IPS-15b (cell line): ENCODE measurements at regions not wholly inside any gene's neighbourhood (a gene's known extent, or its start where the extent isn't known, plus 50 kb on each side); places are given as distances from the start of the nearest gene placed in this dataset.
"Not testable (repeated sequence)": the region's sequence is repeated elsewhere in the genome, so short reads cannot be mapped to it uniquely, and the experiment has no call there.

ENCODE experiments used
- H3K27me3 ChIP-seq: one replicate; pipeline ENCODE4 v1.6.1; 2013; ENCODE audit warnings: low read length; ENCODE audit not compliant: control insufficient read depth, insufficient read depth
- H3K36me3 ChIP-seq: one replicate; pipeline ENCODE4 v1.6.1; 2013; ENCODE audit warnings: low read length; ENCODE audit not compliant: control insufficient read depth, insufficient read depth
- H3K4me1 ChIP-seq: one replicate; pipeline ENCODE4 v1.6.1; 2013; ENCODE audit warnings: mild to moderate bottlenecking, low read length; ENCODE audit not compliant: control insufficient read depth, insufficient read depth
- H3K4me3 ChIP-seq: one replicate; pipeline ENCODE4 v1.5.1; 2013; ENCODE audit warnings: low read depth, low read length
- H3K9ac ChIP-seq: one replicate; pipeline ENCODE4 v1.6.1; 2013; ENCODE audit warnings: low read depth, mild to moderate bottlenecking, low read length
- H3K9me3 ChIP-seq: one replicate; pipeline ENCODE4 v1.6.1; 2013; ENCODE audit warnings: mild to moderate bottlenecking, low read length; ENCODE audit not compliant: control insufficient read depth, insufficient read depth

- Histone ChIP-seq H3K36me3 (no peaks in the 10 kb centered on the region), H3K4me3 (no peak overlapping the region), H3K4me1 (no peaks in the 10 kb centered on the region), H3K9me3 (no peaks in the 10 kb centered on the region), H3K27me3 (no peaks in the 10 kb centered on the region), H3K9ac (no peak overlapping the region)
Measured at GRCh38 chr4:1589098-1589497, 95.0 kb downstream of the FAM53A start.

- H3K27me3 ChIP-seq, result no peaks in the 10 kb centered on the region
Measured at GRCh38 chr4:1588306-1588705, 95.8 kb downstream of the FAM53A start.

DNA sequence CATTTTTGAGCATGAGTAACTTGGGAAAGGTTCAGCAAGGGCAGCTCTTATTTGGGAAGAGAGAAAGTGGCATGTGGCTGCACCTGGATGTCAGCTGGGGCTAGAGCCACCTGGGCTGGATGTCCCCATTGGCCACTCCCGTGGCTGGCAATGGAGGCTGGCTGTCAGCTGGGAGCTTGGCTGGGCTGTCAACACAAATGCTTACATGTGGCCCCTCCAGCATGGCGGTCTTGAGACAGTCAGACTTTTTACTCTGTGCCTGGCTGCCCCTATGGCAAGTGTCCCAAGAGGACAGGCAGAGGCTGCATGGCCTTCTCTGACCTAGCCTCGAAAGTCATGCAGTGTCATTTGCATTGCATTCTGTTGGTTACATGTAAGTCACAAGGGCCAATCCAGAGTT lies 99.6 kb downstream of the FAM53A start:
- no peaks in the 10 kb centered on the region for H3K36me3 ChIP-seq
- H3K4me1 ChIP-seq, result no peaks in the 10 kb centered on the region
- H3K27me3 ChIP-seq, result no peaks in the 10 kb centered on the region
- no peaks in the 10 kb centered on the region for H3K9me3 ChIP-seq
- H3K4me3 ChIP-seq, result no peak overlapping the region
- no peak overlapping the region for H3K9ac ChIP-seq

More at GRCh38 chr4:1588306-1588705, 95.8 kb downstream of the FAM53A start:
- Histone ChIP-seq H3K9ac (no peak overlapping the region), H3K4me1 (no peaks in the 10 kb centered on the region), H3K9me3 (no peaks in the 10 kb centered on the region), H3K36me3 (no peaks in the 10 kb centered on the region), H3K4me3 (no peak overlapping the region)

DNA sequence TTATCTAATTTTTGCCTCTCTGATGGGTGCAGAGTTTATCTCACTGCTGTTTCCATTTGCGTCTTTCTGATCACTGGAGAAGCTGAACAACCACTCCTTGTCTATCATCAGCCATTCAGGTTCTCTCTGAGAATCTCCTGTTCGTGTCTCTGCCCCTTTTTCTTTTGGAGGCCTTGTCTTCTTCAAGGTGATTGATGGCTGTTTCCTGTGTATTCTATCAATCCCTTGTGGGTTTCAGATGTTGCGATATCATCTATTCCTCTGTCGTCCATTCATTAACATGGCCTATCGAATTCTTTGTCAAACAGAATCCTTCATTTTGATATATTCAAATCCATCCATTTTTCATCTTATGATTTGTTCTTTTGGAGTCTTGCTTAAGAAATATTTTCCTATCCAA lies 100.3 kb downstream of the FAM53A start:
- Histone ChIP-seq H3K4me3 (no peak overlapping the region), H3K4me1 (no peaks in the 10 kb centered on the region), H3K9ac (no peak overlapping the region), H3K9me3 (no peaks in the 10 kb centered on the region), H3K36me3 (no peaks in the 10 kb centered on the region), H3K27me3 (no peaks in the 10 kb centered on the region)

DNA sequence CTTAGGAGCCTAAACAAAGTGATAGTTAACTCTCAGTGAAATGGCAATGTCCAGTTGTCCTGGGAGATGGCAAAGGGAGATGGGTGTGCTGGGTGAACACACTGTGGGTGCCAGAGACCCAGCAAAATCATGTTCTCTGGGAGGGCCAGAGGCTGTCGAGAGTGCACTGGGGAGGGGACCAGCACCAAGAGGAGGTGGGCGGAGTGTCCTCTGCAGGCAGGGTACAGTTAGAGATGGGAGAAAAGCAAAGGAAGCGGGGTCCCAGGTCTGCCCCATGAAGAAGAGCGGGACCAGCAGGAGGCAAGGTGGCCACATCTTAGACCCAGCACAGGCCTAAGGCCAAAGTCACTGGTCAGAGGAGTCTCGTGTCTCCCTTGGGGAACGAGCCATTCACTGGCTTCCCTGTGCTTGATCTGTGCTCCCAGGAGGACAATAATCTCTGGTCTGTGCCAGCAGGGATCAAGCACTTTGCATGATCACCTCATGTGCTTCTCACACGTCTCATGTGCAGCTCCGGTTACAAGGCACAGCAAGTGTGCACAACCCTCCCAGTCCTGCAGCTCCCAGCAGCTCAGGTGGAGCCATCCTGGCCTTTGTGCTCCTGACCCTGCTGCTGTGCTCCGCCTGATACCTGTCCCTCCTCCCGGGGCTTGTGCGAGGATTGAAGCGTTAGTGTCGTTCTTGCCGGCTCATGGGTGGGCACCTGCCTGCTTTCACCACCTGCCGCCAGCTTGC lies 100.9 kb downstream of the FAM53A start:
- no peak overlapping the region for H3K4me3 ChIP-seq
- H3K27me3 ChIP-seq, result no peaks in the 10 kb centered on the region
- no peaks in the 10 kb centered on the region for H3K4me1 ChIP-seq
- no peaks in the 10 kb centered on the region for H3K36me3 ChIP-seq
- no peaks in the 10 kb centered on the region for H3K9me3 ChIP-seq
- no peak overlapping the region for H3K9ac ChIP-seq

GRCh38 chr4:1582227-1582626 lies 101.9 kb downstream of the FAM53A start:
- Histone ChIP-seq H3K9me3 (no peaks in the 10 kb centered on the region), H3K9ac (no peak overlapping the region), H3K27me3 (no peaks in the 10 kb centered on the region), H3K36me3 (no peaks in the 10 kb centered on the region), H3K4me3 (no peak overlapping the region), H3K4me1 (no peaks in the 10 kb centered on the region)

GRCh38 chr4:1581164-1581894 lies 102.8 kb downstream of the FAM53A start:
- H3K4me1 ChIP-seq, H3K9me3 ChIP-seq, H3K9ac ChIP-seq, H3K4me3 ChIP-seq, H3K36me3 ChIP-seq, H3K27me3 ChIP-seq: not testable (repeated sequence)

- H3K9me3 ChIP-seq, H3K4me3 ChIP-seq, H3K4me1 ChIP-seq: not testable (repeated sequence)
Measured at GRCh38 chr4:1580692-1581012, 103.5 kb downstream of the FAM53A start.

DNA sequence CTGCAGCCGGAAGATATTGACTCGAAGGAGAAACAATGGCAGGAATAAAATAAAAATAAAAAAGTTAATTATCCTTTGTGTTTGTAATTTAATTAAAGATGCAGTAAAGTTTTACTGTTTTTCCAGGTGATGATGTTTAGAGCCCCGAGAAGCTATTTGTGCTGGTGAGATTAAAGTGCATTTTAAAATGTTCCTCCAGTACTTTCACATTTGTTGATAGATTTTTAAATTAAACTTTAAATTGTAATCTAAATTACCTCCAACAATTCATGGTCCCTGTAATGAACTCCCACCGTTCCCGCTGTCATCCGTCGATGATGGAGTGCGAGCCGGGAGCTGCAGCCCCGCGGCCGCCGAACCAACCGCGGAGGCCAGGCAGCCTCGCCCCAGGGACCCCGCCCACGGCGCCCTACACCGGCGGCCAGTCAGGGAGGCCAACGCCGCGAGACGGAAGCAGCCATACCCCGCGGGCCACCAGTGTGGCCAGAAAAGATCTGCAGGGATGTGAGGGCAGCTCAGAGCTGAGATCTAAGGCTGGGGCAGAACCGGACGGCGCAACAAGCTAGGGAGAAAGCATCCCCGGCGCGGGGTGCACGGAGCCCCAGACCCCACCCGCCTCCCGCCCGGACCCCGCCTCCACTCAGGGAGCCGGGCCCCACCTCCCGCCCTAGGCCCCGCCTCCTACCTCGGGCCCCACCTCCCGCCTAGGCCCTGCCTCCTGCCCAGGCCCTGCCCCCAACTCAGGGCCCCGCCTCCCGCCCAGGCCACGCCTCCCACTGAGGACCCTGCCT lies 104.0 kb downstream of the FAM53A start:
- Histone ChIP-seq H3K9me3 (no peaks in the 10 kb centered on the region), H3K4me1 (no peaks in the 10 kb centered on the region), H3K36me3 (no peaks in the 10 kb centered on the region), H3K4me3 (peak overlapping the region; percentile 48), H3K9ac (no peak overlapping the region), H3K27me3 (no peaks in the 10 kb centered on the region)

More at GRCh38 chr4:1580692-1581012, 103.5 kb downstream of the FAM53A start:
- not testable (repeated sequence) for H3K36me3 ChIP-seq, H3K9ac ChIP-seq, H3K27me3 ChIP-seq

DNA sequence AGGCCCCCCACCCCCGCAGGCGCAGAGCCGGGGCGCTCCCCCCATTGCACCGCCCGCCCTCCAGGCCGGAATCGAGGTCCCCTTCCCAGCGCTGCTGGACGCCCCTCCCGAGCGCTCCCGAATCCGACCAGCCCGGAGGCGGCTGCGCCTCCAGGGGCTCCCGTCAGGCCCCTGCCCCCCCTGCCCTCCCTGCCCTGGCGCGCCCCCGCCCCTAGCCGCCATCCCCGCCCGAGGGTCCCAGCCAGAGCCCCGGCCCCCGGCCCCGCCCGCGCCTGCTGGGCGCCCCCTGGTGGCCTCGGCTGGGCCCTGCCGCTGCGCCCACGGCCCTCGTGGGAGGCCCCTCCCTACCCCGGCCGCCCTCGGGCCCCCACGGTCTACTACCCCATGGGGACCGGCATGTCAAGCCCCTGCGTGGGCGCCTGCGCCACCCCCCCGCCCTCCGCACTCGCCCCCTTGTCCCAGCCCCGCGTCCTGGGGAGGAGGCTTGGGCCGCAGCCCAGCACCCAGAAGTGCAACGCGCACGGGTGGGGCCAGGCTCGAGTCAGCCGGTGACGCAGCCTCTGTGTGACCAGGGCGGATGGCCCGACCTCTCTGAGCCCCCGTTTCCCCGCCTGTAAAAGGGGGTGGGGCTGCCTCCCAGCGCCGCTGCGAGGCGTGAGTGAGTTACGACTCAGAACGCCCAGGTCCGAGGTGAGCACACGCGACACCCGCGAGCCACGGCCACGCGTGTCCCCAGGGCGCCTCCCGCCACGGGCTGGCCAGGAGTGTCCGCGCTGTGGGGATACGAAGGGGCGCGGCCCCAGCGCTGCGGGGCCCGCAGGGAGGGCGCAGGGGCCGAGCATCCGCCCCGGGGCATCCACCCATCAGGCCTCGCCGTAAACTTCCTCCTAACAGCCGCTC lies 104.9 kb downstream of the FAM53A start:
- Histone ChIP-seq H3K36me3 (no peaks in the 10 kb centered on the region), H3K4me1 (no peaks in the 10 kb centered on the region), H3K9ac (no peak overlapping the region), H3K9me3 (no peaks in the 10 kb centered on the region), H3K27me3 (no peaks in the 10 kb centered on the region), H3K4me3 (peak overlapping the region; percentile 48)

DNA sequence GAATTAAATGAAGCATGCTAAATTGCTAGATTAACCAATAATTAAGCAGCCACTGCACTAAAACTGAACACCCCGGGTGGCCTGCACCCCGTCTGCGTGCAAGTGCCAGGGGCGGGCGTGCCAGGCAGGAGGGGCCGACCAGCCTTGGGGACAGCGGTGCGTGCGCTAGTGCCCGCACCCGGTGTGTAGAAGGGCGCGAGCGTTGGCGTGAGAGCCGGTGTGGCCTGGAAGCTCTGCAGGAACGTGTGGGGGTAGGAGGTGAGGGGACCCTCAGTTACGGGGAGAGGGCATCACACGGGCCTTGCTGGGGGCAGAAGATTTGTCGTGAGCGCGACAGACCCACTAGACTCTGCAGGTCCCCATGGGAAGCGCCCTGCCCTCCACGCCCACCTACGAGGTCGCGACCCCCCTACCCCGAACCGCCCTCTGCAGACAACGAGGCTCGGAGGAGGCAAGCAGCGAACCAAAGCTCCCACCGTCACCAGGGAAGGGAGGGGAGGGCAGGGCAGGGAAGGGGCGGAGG lies 105.8 kb downstream of the FAM53A start:
- no peaks in the 10 kb centered on the region for H3K27me3 ChIP-seq
- no peaks in the 10 kb centered on the region for H3K4me1 ChIP-seq
- no peak overlapping the region for H3K4me3 ChIP-seq
- H3K36me3 ChIP-seq, result no peaks in the 10 kb centered on the region
- H3K9me3 ChIP-seq, result no peaks in the 10 kb centered on the region
- no peak overlapping the region for H3K9ac ChIP-seq
